OCI-LY1 (cell line): ENCODE measurements at regions not wholly inside any gene's neighbourhood (a gene's known extent, or its start where the extent isn't known, plus 50 kb on each side); places are given as distances from the start of the nearest gene placed in this dataset.

Experiments used
- H2AFZ ChIP-seq: fragments of 200-600 bp; sonication (generic), shearing (Covaris generic); 2 replicates; pipeline ENCODE4 v1.6.0; 2014; ENCODE audit warnings: antibody characterized with exemption, mild to moderate bottlenecking, low read length
- H3F3A ChIP-seq: fragments of 200-600 bp; sonication (generic), shearing (Covaris generic); 2 replicates; pipeline ENCODE4 v1.6.0; 2014; ENCODE audit warnings: mild to moderate bottlenecking, antibody characterized with exemption, low read length, moderate library complexity; ENCODE audit not compliant: insufficient read depth
- H3K27ac ChIP-seq: fragments of 200-600 bp; sonication (generic); 2 replicates; pipeline ENCODE4 v1.5.1; 2014; ENCODE audit warnings: low read length, mixed run types, mild to moderate bottlenecking, low read depth; ENCODE audit not compliant: poor library complexity, severe bottlenecking
- H3K27me3 ChIP-seq: fragments of 200-600 bp; sonication (generic); 2 replicates; pipeline ENCODE4 v1.6.0; 2014; ENCODE audit warnings: antibody characterized with exemption, mild to moderate bottlenecking, low read length, moderate library complexity; ENCODE audit not compliant: insufficient read depth
- H3K36me3 ChIP-seq: fragments of 200-600 bp; sonication (generic); 2 replicates; pipeline ENCODE4 v1.6.1; 2014; ENCODE audit warnings: mild to moderate bottlenecking, antibody characterized with exemption, low read length, moderate library complexity, mixed read lengths; ENCODE audit not compliant: insufficient read depth
- H3K4me1 ChIP-seq: fragments of 200-600 bp; sonication (generic); 2 replicates; pipeline ENCODE4 v1.5.1; 2014; ENCODE audit warnings: mild to moderate bottlenecking, low read length, moderate library complexity; ENCODE audit not compliant: insufficient read depth, severe bottlenecking
- H3K4me2 ChIP-seq: fragments of 200-600 bp; sonication (generic), shearing (Covaris generic); 2 replicates; pipeline ENCODE4 v1.6.1; 2014; ENCODE audit warnings: low read length
- H3K4me3 ChIP-seq: fragments of 200-600 bp; sonication (generic); 2 replicates; pipeline ENCODE4 v1.5.1; 2014; ENCODE audit warnings: low read length, low read depth, mild to moderate bottlenecking, mixed read lengths; ENCODE audit not compliant: poor library complexity, severe bottlenecking
- H3K79me2 ChIP-seq: fragments of 200-600 bp; shearing (Covaris generic); 2 replicates; pipeline ENCODE4 v1.6.1; 2016; ENCODE audit warnings: mixed run types, low read length, mixed read lengths; ENCODE audit not compliant: insufficient read depth
- H3K9ac ChIP-seq: fragments of 200-600 bp; sonication (generic), shearing (Covaris generic); 2 replicates; pipeline ENCODE4 v1.6.1; 2014; ENCODE audit warnings: mild to moderate bottlenecking, low read length, mixed read lengths
- H3K9me2 ChIP-seq: fragments of 200-600 bp; sonication (generic), shearing (Covaris generic); 2 replicates; pipeline ENCODE4 v1.6.1; 2014; ENCODE audit warnings: low read depth, mild to moderate bottlenecking, low read length, mixed read lengths
- H3K9me3 ChIP-seq: fragments of 200-600 bp; shearing (Covaris generic); 2 replicates; pipeline ENCODE4 v1.6.1; 2014; ENCODE audit warnings: low read length, mixed read lengths
- H4K20me1 ChIP-seq: fragments of 200-600 bp; sonication (generic), shearing (Covaris generic); 2 replicates; pipeline ENCODE4 v1.6.0; 2016; ENCODE audit warnings: mild to moderate bottlenecking, low read length; ENCODE audit not compliant: insufficient read depth
- EZH2 ChIP-seq: fragments of 200-600 bp; sonication (generic), shearing (Covaris generic); IDR thresholded peaks from 2 replicates; pipeline ENCODE4 v1.8.0; 2017; ENCODE audit warnings: borderline replicate concordance, mixed run types, mild to moderate bottlenecking, antibody characterized with exemption, low read length, moderate library complexity, mixed read lengths
- TF ChIP-seq, protein P1 (sequence below): fragments of 200-600 bp; sonication (generic), shearing (Covaris generic); IDR thresholded peaks from 2 replicates; pipeline ENCODE4 v1.5.1; 2017; ENCODE audit warnings: mild to moderate bottlenecking, antibody characterized with exemption, low read length, moderate library complexity, mixed read lengths

DNA sequence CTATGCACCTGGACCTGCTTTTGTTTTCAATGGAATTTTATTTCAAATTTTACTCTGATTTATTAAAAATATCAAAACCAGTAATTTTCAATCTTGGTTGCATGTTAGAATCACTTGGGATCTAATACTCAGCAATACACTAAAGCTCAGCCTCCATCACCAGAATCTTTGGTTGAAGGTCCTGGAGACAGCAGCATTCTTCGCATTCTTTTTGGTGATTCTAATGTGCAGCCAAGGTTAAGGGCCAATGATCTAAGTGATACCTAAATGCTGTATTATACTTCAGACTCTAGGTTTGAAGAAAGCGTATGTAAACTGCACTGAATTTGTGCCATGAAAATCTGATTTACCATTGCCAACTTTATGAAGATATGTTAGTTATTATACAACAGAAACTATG lies 493.1 kb downstream of the XIRP2 start:
- H4K20me1 ChIP-seq: no peaks in the 10 kb centered on the region
- no peaks in the 10 kb centered on the region for H3K36me3 ChIP-seq
- H3K4me3 ChIP-seq: no peak overlapping the region
- H2AFZ ChIP-seq: no peak overlapping the region
- H3K4me1 ChIP-seq: no peaks in the 10 kb centered on the region
- TF ChIP-seq, protein P1, sequence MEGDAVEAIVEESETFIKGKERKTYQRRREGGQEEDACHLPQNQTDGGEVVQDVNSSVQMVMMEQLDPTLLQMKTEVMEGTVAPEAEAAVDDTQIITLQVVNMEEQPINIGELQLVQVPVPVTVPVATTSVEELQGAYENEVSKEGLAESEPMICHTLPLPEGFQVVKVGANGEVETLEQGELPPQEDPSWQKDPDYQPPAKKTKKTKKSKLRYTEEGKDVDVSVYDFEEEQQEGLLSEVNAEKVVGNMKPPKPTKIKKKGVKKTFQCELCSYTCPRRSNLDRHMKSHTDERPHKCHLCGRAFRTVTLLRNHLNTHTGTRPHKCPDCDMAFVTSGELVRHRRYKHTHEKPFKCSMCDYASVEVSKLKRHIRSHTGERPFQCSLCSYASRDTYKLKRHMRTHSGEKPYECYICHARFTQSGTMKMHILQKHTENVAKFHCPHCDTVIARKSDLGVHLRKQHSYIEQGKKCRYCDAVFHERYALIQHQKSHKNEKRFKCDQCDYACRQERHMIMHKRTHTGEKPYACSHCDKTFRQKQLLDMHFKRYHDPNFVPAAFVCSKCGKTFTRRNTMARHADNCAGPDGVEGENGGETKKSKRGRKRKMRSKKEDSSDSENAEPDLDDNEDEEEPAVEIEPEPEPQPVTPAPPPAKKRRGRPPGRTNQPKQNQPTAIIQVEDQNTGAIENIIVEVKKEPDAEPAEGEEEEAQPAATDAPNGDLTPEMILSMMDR: no peak
- no peak overlapping the region for H3K4me2 ChIP-seq
- H3K27me3 ChIP-seq: no peaks in the 10 kb centered on the region
- no peak overlapping the region for H3K27ac ChIP-seq
- H3K79me2 ChIP-seq: no peaks in the 10 kb centered on the region
- no peaks in the 10 kb centered on the region for H3K9me2 ChIP-seq
- H3K9ac ChIP-seq: no peak overlapping the region
- H3K9me3 ChIP-seq: no peaks in the 10 kb centered on the region
- no peaks in the 10 kb centered on the region for H3F3A ChIP-seq

DNA sequence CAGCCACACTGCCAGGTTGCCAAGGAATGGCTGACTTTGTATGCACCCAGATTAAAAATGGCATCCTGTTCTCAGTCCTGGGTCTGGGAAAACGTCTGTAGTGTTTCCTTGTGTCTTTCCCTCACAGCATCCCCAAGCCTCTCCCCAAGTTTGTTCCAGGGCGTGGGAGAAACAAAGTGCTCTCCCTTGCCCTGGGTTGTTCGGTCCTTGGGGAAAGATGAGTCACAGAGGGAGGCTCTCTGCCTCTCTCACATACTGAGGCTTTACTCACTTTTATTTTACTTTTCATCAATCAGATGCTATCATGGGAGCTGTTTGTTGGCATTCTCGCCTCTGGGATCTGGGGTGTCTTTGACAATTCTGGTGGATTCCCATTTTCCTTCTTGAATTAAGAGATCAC lies 492.3 kb downstream of the XIRP2 start:
- no peaks in the 10 kb centered on the region for H3K4me1 ChIP-seq
- no peaks in the 10 kb centered on the region for H4K20me1 ChIP-seq
- H3F3A ChIP-seq: no peaks in the 10 kb centered on the region
- no peak overlapping the region for H3K27ac ChIP-seq
- H3K9me3 ChIP-seq: no peaks in the 10 kb centered on the region
- H3K36me3 ChIP-seq: no peaks in the 10 kb centered on the region
- no peaks in the 10 kb centered on the region for H3K27me3 ChIP-seq
- no peaks in the 10 kb centered on the region for H3K79me2 ChIP-seq
- H2AFZ ChIP-seq: no peak overlapping the region
- H3K9ac ChIP-seq: no peak overlapping the region
- TF ChIP-seq, protein P1: no peak
- no peak for TF ChIP-seq EZH2
- no peak overlapping the region for H3K4me3 ChIP-seq
- no peak overlapping the region for H3K4me2 ChIP-seq
- no peaks in the 10 kb centered on the region for H3K9me2 ChIP-seq

DNA sequence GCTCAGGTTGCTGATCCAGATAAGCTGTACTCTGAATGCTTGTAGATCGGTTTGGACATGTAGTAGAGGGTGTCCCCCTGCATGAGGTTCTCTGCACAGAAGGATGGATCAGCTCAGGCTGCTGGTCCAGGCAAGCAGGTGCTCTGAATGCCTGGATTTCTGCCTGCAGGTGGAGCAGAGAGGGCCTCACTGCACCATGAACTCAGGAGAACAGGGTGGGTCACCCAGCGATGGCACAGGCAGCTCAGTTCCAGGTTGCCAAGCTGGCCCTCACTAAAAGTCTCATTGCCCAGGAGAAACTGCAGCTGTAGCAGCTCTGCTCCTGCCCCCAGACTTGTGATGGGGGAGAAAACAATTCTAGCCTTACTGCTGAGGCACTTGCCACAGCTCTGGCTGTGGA lies 491.8 kb downstream of the XIRP2 start:
- H4K20me1 ChIP-seq: no peaks in the 10 kb centered on the region
- no peaks in the 10 kb centered on the region for H3K4me1 ChIP-seq
- no peaks in the 10 kb centered on the region for H3K9me2 ChIP-seq
- no peaks in the 10 kb centered on the region for H3F3A ChIP-seq
- no peaks in the 10 kb centered on the region for H3K36me3 ChIP-seq
- H3K9ac ChIP-seq: no peak overlapping the region
- no peak overlapping the region for H3K4me2 ChIP-seq
- H3K9me3 ChIP-seq: no peaks in the 10 kb centered on the region
- no peaks in the 10 kb centered on the region for H3K79me2 ChIP-seq
- H3K27ac ChIP-seq: no peak overlapping the region
- TF ChIP-seq, protein P1: no peak
- TF ChIP-seq EZH2: no peak
- no peak overlapping the region for H2AFZ ChIP-seq
- H3K27me3 ChIP-seq: no peaks in the 10 kb centered on the region
- H3K4me3 ChIP-seq: no peak overlapping the region
